HFF-Myc (cell line): ENCODE measurements at regions not wholly inside any gene's neighbourhood (a gene's known extent, or its start where the extent isn't known, plus 50 kb on each side); places are given as distances from the start of the nearest gene placed in this dataset.
"Not testable (repeated sequence)": the region's sequence is repeated elsewhere in the genome, so short reads cannot be mapped to it uniquely, and the experiment has no call there.

Experiments
- DNase-seq: peaks from one replicate; pipeline ENCODE4 v3.0.0-alpha.2; 2011; ENCODE audit warnings: low read depth; ENCODE audit errors: extremely low read depth
- H3K4me3 ChIP-seq: replicated peaks from 2 replicates; pipeline ENCODE4 v1.5.1; 2011; ENCODE audit warnings: low read depth, mild to moderate bottlenecking, control low read depth, low read length
- CTCF ChIP-seq: IDR thresholded peaks from 2 replicates; pipeline ENCODE4 v1.5.1; 2012; ENCODE audit warnings: mild to moderate bottlenecking, low read depth, low read length, control low read depth; ENCODE audit errors: missing control alignments

- H3K4me3 ChIP-seq, result no peak overlapping the region
- DNase-seq, result no peak
- TF ChIP-seq CTCF, result no peak
Observed at GRCh38 chr16:5917436-5918195, 820.0 kb upstream of the EEF2KMT start.

- no peak for TF ChIP-seq CTCF
- H3K4me3 ChIP-seq, result no peak overlapping the region
- no peak for DNase-seq
Observed at GRCh38 chr16:5916711-5917191, 819.2 kb upstream of the EEF2KMT start.

- H3K4me3 ChIP-seq, result no peak overlapping the region
- TF ChIP-seq CTCF, result no peak
- DNase-seq, result no peak
Observed at GRCh38 chr16:5911241-5911640, 813.6 kb upstream of the EEF2KMT start.

- DNase-seq, H3K4me3 ChIP-seq: not testable (repeated sequence)
Observed at GRCh38 chr16:5909556-5909955, 812.0 kb upstream of the EEF2KMT start.

- H3K4me3 ChIP-seq, result no peak overlapping the region
- DNase-seq, result no peak
- no peak for TF ChIP-seq CTCF
Observed at GRCh38 chr16:5907544-5907943, 809.9 kb upstream of the EEF2KMT start.

- DNase-seq, result no peak
- no peak overlapping the region for H3K4me3 ChIP-seq
- no peak for TF ChIP-seq CTCF
Observed at GRCh38 chr16:5906351-5906750, 808.8 kb upstream of the EEF2KMT start.

- H3K4me3 ChIP-seq, result no peak overlapping the region
- TF ChIP-seq CTCF, result no peak
- no peak for DNase-seq
Observed at GRCh38 chr16:5905935-5906334, 808.3 kb upstream of the EEF2KMT start.
